Hypothalamus (tissue), 51 donors: ENCODE measurements at regions not wholly inside any gene's neighbourhood (a gene's known extent, or its start where the extent isn't known, plus 50 kb on each side); places are given as distances from the start of the nearest gene placed in this dataset.

ENCODE experiments used
- DNase-seq, 51 donors: peaks; one replicate each; lab custom pipeline; 2025; lab: John Stamatoyannopoulos, UW

GRCh38 chr1:34270181-34270580 lies 93.5 kb downstream of the C1orf94 start:
- no peak for DNase-seq

DNA sequence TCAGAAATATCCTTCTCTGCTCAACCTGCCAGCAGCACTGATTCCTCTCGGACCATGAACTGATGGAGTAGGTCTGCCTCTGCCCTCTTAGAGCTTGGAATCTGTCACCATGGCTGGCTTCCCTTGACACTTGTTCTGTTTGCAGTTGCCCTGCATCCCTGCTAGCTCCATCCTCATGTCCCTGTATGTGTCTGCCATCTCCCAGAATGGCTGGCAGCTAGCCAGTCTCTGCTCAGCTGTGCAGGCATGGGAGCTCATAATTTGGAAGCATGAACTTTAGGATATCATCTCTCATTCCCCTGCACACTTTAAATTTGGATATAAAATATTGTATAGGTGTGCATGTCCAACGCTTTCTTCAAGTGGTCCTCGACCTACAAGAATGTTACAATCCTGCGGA lies 95.4 kb downstream of the C1orf94 start:
- DNase-seq = no peak

GRCh38 chr1:34275150-34275549 lies 98.4 kb downstream of the C1orf94 start:
- no peak for DNase-seq

DNA sequence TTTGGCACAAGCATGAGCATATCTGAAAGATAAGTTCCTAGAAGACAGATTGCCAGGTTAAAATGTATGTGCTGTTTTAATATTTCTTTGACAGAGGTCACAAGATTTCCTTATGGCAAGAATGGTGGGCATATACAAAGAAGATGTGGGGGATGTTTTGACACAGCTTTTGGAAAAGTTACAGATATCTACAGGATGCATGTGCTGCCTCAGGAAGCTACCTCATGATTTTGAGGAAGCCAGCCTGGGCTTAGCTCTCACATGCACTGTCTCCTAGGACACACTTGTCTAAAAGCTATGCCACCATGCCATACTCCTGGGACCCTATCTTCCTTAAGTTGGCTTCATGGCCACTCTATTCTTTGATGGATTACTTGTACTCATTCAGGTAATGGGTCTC lies 99.9 kb downstream of the C1orf94 start:
- no peak for DNase-seq

- no peak for DNase-seq
These were observed 100.4 kb downstream of the C1orf94 start for GRCh38 chr1:34277150-34277549.

- no peak for DNase-seq
These were observed 101.5 kb downstream of the C1orf94 start for GRCh38 chr1:34278211-34278610.

DNA sequence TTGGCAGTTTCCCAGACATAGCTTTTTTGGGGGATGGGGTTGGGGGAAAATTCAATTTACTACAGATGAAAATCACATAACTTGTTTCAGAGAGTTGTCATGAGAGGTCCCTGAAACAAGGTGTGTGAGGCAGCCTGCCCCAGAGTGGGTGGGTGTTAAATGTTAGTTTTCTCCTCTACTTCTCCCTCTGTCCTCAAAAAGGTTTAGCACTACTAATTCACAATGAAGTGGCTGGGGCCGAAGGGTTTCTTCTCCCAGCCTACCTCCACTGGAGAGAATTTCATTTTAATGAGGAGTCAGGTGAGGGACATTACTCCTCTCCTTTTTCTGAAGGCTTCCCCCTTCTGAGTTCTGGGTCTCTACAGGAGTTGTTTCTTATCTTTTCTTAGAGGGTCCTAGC lies 103.3 kb downstream of the C1orf94 start:
- DNase-seq = no peak

- no peak for DNase-seq
These were observed 103.8 kb downstream of the C1orf94 start for GRCh38 chr1:34280509-34280908.

DNA sequence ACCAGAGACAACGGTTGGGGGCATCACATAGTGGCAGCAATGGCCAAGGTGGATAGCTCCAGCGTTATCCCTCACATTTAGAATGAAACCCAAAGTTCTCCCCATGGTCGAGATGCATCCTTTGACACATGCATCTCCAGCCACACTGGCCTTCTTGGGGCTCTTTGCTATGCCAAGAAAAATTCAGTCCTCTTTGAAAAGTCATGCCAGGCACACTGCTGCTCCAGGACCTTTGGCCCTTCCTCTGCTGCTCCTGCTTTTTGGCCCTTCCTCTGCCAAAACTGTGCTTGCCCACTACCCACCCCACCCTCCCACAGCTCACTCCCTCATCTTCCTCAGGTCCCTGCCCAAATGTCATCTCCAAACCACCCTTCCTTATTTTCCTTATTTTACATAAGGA lies 106.4 kb downstream of the C1orf94 start:
- no peak for DNase-seq

- DNase-seq = no peak
These were observed 109.8 kb downstream of the C1orf94 start for GRCh38 chr1:34286511-34286910.

DNA sequence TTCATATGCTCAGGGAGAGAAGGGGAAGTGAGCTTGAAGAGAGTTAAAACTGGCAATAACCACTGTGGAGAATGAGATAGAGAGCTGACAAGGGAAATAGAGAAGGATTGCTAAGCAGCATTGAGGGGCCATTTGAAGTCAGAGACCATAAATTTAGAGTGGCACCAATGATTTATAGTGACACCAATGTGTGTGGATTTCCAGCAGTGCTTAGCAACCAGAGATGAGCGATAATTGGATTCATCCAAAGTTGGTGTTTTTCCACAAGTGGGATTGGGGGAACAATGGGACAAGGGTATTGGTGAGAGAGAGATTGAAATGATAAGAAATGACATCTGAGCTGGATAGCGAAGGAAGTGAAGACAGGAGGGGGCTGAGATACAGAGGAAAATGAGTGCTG lies 114.1 kb downstream of the C1orf94 start:
- DNase-seq = no peak

- no peak for DNase-seq
These were observed 115.8 kb downstream of the C1orf94 start for GRCh38 chr1:34292472-34292871.

DNA sequence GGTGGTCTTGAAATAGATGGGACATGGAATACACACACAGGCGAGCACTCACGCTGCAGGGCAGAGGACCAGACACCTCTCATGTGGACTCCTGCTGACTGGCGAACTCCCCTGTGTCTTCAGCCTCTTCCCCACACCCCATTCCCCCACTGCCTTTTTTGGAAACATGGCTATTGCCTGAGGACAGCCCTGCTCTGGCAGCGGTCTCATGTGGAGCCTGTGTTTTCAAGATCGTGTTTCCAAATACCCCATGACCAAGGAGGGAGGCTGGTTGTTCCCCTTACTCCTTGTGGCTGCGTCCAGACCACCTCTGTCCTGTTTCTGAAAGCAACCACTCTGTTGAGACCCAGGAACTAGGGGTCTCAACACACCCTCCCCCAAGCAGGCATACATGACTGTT lies 119.4 kb downstream of the C1orf94 start:
- DNase-seq = no peak

- DNase-seq = no peak
These were observed 126.1 kb downstream of the C1orf94 start for GRCh38 chr1:34302798-34303197.

- DNase-seq = no peak
These were observed 126.5 kb downstream of the C1orf94 start for GRCh38 chr1:34303218-34303617.

- no peak for DNase-seq
These were observed 129.9 kb downstream of the C1orf94 start for GRCh38 chr1:34306568-34306967.

GRCh38 chr1:34312359-34312758 lies 135.7 kb downstream of the C1orf94 start:
- DNase-seq = no peak

- DNase-seq = no peak
These were observed 139.3 kb downstream of the C1orf94 start for GRCh38 chr1:34315974-34316373.

DNA sequence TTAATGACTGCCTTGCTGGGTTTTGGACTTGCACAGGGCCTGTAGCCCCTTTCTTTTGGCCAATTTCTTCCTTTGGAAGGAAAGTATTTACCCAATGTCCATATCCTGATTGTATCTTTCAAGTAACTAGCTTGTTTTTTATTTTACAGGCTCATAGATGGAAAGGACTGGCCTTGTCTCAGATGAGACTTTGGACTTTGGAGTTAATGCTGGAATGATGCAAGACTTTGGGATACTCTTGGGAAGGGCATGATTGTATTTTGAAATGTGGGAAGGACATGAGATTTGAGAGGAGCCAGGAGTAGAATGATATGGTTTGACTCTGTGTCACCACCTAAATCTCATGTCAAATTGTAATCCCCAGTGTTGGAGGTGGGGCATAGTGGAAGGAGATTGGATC lies 140.1 kb downstream of the C1orf94 start:
- DNase-seq = no peak

GRCh38 chr1:34319218-34319617 lies 142.5 kb downstream of the C1orf94 start:
- DNase-seq = no peak

- no peak for DNase-seq
These were observed 143.5 kb downstream of the C1orf94 start for GRCh38 chr1:34320053-34320669.

DNA sequence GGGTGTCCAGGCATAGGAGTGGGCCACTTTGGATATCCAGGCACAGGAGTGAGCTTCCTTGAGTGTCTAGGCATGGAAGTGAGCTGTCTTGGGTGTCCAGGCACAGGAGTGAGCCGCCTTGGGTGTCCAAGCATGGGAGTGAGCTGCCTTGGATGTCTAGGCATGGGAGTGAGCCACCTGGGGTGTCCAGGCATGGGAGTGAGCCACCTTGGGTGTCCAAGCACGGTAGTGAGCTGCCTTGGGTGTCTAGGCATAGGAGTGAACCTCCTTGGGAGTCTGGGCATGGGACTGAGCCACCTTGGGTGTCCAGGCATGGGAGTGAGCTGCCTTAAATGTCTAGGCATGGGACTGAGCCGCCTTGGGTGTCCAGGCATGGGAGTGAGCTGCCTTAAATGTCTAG lies 146.3 kb downstream of the C1orf94 start:
- no peak for DNase-seq

DNA sequence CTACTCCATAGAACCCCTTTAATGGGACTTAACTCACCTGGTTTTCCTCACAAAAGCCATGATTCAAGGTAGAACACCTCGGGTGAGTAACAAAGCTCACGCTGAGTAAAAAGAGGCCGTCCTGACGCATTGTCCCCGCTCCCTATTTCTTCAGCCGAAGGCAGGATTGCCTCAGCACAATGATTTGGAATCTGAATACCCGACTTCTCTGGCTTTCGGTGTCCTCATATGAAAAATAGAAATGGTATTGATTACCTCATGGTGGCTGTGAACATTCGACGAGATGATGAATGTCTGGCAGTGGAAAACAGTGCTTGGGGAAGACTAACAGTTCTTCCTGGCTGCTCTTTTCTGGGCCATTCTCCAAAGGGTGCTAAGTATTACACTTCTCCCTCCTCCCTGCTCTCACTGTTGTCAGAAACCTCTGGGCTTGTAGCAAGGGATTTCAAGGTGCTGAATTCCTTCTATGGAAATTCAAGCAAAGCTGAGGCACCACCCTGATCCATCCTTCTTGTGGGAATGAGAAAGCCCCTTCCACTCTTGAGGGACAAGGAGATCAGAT lies 148.3 kb downstream of the C1orf94 start:
- no peak for DNase-seq
